HG03432 (cell line): ENCODE measurements at regions not wholly inside any gene's neighbourhood (a gene's known extent, or its start where the extent isn't known, plus 50 kb on each side); places are given as distances from the start of the nearest gene placed in this dataset.

ENCODE experiments used
- ATAC-seq: cut with Tn5 transposase; IDR thresholded peaks from one replicate; pipeline ENCODE4 v1.9.1; 2021; ENCODE audit warnings: mild to moderate bottlenecking, moderate library complexity; ENCODE audit not compliant: unreplicated experiment

DNA sequence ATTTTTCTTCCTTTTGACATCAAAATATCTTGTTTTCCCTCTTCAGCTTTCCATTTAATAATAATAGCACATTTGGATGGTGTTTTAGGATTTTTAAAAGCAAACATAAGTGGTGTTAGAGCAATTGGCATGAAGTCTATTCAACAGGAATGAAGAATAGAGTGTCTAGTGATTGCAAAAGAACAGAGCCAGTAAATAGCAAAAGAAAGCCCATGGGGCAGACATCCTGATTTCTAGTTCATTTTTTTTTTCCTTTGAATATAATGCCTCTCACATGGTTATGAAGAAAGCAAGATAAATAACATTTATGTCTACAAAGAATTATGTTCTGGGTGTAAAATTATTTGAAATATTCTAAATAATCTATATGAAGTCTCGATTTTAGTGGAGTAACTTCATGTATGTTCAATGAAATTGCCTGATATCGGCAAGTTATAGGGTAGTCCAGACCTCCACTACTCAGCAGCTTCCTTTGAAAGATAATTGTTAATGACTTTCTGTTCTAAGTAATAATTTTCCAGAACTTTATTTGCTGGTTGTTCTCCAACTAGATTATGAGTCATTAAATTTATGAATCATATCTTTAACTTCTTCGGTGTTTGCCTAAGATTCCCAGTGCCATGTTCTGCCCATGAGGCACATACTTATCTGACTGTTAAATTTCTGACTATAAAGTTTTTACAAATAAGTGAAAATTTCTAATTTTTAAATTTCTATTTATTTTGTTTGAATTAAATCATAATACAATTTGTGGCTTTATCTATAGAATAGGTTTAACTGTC is 587.9 kb downstream of the TLL1 start:
- no peak for ATAC-seq

DNA sequence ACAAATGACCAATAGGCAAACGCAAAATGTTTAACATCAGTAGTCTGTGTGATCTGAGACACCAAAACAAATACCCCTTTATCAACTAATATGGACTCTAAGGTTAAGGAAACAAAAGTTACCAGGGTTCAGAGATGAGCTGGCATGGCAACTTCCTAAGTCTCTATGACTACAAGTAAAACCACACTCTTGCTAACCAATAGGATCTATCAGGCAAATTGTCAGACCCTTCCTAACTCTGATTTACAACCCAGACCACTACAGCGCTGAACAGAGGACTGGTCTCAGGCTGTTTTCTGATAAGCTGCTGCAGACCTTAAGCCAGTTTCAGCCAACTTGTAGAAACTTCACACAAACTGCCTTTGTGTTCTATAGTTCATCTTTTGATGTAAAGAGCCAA is 608.0 kb downstream of the TLL1 start:
- peak; percentile 47 for ATAC-seq

DNA sequence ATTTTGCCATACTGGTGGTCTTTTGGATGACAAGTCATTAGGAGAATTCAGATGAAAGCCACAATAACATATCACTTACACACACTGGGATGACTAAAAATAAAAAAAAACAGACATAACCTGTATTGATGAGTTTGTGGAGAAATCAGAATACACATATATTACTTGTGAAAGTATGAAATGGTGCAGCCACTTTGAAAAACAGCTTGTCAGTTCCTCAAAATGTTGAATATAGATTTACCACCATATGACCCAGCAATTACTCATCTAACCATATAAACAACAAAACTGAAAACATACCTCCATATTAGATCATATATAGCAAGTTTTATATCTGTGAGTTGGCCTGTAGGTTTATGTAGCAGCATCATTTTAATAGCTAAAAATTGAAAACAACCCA is 608.7 kb downstream of the TLL1 start:
- peak; percentile 89 for ATAC-seq

DNA sequence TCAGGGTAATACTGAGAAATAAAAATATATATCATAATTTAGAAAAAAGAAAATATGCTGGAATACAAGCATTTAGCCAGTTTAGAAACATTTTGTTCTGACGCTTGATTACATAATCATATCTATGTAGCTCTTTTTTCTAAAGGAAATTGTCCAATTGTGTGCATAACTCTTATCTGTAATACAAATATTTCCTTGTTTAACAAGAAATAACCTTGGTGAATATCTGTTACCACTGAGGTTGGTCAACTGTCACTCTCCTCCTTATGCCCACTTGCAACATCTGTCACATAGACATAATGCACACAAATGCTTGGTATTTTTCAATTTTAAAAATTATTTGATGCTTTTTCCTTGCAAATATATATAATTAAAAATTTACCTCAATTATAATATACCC is 609.7 kb downstream of the TLL1 start:
- no peak for ATAC-seq

DNA sequence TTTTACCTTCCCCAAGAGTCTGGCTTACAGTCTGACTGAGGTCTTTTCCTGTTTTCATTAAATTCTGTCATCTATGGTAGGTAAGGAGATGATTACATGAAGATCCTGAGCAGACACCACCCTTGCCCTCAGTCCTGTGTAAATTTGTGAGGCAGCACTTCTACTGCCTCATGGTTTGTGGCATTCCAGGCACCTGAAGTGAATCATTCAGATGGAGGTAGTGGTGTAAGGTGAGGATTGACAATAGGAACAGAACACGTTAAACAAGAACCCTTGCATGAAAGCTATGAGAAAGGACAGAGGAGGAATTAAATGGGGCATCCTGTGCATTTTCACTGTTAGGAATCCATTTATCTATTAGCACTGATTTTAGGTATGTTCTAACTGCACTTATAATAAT is 618.6 kb downstream of the TLL1 start:
- ATAC-seq = no peak

DNA sequence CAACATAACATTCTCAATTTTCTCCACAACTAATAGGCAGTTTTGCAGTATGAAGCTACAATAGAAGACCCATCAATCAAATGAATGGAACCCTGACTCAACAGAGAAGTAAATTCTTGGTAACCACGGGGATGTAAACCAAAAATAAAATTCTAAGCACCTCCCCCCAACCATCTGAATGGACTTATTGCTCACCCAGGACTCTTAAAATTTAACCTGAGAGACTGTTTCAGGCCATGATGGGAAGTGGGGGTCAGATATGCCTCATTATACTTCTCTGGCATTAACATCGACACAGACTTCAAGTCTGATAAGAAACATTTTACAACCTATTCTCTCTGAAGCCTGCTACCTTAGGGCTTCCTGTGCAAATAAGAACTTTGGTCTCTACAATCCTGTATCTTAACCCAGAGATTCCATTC is 620.9 kb downstream of the TLL1 start:
- no peak for ATAC-seq

DNA sequence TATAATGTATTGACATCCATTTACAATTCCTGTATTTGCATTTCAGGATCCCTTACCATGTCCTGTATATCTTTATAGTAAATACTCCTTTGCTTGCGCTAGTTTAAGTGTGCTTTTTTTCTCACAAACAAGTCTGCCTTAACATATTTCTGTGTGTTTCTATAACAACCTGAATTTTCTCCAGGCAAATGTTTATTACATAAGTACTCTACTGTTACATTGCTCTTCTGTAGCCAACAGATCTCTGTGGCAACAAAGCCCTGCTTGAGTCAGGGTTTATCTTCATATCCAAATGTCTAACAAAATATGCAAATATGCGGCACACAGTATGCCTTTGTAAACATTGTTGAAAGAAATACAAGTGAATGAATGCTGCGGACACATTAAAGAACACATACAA is 625.5 kb downstream of the TLL1 start:
- ATAC-seq = no peak

DNA sequence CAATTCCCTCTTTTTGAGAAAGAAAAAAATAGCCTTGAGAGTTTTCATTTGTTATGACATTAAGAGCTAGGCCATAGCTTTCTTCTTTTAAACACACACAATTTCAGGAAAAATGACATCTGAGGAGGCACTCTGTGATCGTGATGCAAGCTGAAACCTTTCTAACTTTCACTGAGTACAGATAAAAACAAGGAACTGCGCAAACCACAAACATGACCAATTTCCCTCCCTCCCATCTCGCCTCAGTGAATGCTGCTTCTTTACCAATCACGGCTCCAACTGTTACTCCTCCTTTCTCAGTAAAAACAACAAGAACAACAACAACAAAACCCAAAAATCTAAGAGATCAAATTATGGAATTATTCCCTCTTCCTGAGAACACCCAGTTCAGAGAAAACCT is 626.8 kb downstream of the TLL1 start:
- peak; percentile 51 for ATAC-seq

DNA sequence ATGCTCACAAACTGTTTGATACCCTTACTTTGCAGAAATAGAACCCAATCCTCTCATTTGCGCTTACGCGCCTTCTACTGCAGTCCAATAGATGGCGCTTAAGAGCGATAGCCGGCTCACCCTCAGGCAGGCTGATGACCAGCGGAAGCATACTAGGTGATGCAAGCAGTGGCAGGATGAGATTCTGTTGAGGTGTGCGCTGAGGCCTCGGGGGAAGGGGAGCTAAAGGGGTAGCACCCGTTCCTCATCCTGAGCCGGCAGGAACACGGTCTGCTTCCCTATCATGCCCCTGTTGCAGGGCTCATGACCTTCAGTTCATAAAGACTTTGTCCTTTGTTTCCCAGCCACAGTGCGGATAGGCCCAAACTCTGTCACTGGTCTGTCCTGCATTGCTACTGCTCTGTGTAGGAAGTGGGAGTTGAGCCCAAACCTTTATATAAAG is 628.9 kb downstream of the TLL1 start:
- ATAC-seq = peak; percentile 51

DNA sequence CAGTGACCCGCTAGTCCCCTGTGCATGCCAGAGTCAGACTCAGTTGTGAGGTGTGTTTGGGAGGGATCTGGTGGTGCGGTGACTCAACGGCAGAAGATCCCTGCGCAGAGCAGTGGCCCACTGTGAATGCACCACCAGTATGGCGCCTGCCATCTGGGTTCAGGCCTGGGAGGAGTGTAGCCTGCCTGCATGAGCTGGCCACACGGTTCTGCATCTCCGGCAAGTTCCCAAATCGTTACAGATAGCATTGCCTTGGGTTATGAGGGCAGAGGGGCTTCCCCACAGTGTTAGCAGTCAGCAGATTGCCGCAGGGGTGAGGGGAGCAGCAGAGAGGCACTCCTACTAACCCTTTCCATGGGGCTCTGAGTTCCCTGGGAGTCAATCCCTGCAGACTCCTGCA is 629.6 kb downstream of the TLL1 start:
- ATAC-seq = no peak

DNA sequence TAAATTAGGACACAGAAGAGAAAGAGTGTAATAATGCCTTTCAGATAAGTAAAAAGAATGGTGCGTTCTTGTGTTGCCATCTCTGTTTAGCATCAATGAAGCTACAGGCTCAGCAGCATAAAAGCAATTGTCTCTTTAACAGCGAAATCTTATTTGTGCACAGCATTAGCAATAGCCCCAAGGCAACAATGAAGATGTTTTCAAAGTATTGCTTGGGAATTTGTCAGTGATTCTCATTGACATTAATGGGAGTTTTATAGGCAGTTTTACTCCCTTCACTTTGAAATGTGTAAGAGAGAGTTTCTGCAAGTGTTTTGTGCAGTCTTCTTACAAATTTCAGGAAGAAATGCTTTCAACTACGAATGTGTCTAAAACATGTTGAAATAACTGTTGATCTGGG is 633.0 kb downstream of the TLL1 start:
- ATAC-seq = no peak

DNA sequence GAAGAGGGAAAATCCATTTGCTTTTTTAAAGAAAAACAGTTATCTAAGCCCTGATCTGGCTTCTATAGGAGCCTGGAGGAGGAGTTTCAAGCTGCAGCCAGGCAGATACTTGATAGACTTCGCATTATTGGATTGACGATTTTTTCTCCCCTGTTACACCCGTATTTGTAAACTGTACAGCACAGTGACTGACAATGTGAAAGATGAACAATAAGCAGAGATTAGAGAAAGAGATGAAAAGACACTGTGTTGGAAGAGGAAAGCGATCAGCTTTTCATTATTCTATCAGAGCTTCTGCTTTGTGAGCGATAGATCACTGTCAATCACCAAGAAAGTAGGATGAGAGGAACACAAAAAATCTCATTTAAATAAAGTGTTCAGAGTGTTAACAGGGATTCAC is 639.2 kb downstream of the TLL1 start:
- no peak for ATAC-seq

DNA sequence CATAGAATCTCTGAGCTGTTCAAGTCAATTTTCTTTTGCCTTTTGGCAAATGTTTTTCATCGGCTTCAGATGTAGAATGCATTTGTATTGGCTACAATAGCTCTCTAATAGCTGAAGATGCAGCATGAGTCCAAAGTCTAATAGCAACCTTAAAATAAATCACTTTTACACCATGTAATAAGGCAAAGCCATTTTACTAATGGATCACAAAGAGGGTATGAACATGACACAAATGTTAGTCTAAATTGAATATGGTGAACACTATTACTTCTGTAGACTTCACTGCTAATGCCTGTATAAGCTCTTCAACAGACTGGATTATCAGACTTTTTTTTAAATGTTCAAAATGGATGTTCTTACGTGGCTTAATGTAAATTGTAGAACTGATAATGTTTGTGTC is 645.3 kb downstream of the TLL1 start:
- ATAC-seq = no peak

DNA sequence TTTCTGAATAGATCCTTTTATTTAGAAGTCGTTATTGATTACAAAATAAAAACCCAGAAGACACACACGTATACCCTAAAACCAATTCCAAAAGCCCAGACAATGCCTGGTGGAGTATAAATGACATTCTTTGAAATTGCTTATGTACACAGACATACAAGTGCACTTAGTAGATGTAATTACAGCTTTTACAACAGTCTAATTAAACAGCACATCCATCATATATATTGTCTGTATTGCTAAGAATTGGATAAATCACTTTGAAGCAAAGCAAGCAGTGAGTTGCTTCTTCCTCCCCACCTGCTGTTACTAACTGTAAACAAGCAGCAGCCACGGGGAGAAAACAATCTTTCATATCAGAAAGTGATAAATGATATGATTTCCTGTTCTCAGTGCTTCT is 645.7 kb downstream of the TLL1 start:
- no peak for ATAC-seq

DNA sequence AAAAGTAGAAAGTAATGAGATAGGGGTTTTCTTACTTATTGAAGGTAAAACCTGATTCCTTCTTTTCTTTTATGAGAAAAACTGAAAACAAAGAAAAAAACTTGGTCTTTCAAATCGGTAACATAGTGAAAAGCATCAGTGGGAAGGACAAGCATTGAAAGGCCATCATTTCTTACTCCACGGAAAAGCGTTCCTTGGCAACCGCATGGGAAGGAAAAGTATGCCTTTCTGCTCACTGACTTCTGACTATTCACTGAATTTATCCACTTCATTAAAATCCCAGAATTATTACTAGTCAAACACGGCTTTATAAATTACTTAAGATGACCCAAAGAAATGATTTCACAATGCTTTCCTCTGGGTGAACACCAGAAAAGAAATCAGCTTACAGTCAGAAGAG is 646.7 kb downstream of the TLL1 start:
- no peak for ATAC-seq

DNA sequence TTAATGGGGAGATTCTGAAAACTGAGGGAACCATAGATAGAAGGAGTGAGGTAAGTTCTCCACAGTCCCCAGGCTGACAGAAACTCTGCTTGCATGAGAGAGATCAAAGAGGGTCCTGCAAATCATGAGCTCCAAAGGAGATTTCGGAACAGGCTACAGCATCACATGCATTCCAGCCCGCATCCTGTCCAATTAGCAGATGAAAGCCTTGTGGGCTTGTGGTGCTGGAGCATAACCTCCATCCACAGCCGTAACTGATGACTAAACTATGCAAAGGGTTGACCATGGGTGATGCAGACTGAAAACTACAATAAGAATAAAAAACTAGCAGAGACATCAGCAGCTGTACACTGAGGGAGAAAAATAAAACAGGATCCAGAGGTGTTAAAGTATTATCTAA is 654.5 kb downstream of the TLL1 start:
- ATAC-seq = peak; percentile 76

DNA sequence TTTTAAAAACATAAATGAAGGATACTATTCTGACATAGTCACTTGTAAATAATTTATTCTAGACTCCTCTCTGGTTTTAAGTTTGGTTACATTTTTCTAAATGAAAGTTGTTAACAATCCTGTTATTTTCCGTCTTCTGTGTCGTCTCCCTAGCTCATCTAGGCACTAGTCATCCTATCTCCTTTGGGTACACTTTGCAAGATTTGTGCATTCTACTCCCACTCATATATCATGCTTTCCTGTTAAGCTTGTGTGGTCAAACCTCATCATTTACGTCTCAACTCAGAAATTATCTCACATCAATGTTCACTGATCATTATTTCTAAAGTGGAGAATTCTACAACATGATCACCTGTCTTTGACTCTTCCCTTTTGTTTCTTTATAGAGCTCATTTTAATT is 658.7 kb downstream of the TLL1 start:
- no peak for ATAC-seq

DNA sequence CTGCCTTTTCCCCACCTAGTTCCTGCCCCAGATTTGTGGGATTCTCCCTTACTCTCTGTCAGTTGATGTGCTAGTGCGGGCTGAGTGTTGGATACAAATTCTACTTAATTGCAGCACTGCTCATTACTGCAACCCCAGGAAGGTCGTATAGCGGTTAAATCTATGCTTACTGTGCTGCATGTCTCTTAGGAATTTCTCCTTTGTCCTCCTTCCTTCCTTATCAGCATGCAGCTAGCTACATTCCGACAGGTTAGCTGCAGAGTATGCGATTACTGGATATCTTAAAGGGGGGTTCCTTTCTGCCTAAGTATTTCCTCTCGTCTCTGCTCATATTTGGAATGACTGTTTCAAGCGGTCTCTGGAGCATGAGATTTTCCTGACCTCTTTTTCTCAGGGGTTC is 662.8 kb downstream of the TLL1 start:
- ATAC-seq = no peak

DNA sequence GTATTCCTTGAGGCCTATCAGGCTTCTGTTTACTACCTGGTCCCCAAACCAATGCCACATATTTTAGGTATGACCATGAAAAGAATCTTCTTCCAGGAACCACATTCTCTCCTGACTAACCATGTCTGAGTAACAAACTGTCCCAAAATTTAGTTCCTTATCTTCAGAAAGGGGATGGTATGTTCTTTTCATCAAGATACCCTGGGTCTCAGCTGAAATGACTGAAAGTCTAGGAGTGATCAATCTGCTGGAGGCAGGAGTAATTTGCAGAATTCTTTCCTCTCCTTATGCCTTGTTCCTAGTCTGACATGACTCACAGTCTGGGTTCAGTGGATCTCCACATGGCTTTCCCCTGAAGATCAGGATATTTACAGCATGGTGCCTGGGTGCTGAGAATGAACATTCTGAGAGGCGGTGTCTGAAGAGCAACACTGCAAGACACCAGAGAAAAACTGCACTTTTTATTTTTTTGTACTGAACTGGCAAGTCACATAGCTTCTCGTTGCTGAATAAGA is 665.5 kb downstream of the TLL1 start:
- no peak for ATAC-seq

DNA sequence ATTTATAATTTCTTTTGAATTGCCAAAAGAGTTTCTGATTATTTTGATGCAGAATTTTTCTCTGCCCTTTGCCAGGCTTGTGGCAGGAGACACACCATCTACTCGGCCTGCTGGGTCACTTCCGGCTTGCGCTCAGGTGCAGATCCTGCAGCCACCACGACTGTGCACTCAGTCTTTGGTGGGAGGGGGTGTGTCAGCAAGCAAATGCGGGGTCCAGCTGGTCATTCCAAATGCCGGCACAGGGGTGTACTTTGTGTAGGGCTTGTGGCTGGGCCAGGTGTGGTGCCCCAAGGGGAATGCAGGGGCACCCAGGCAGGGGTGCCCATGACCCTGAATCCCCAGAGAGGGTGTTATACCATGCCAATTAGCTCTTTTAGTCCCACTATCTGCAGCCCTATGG is 673.0 kb downstream of the TLL1 start:
- no peak for ATAC-seq

DNA sequence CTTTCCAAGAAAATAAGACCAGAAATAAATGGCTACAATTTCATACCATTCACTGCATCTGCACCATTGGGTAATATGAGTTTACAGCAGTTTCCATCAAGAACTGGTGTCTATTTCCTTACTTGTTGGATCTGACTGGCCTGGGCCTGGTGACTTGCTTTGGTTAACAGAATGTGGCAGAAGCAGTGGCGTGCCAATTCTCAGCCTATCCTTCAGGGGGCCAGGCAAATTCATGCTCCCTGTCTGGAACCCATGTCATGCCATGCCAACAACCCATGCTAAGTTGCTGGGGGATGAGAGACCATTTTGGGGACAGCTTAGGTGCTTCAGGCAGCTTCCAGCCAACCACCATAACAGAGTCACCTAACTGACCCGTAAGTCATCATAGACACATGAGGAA is 656.7 kb downstream of the SPOCK3 start:
- ATAC-seq = no peak

DNA sequence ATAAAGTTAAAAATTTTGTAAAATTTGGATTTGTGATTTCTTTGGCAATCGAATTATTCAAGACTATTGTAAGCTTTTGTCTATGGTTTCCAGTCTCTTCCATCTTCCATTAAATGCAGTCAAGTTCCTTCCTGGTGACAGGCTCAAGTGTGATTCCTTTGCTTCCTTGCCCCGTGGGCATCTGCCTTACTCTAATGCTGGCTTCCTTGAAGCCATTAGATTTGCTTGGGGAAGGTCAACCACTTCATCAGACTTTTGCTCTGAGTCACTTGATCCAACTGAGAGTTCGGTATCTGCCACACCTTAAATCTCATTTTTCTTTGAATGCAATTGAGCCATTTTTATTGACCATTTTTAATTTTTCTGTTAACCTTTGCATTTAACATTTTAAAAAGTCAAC is 648.8 kb downstream of the SPOCK3 start:
- ATAC-seq = no peak

DNA sequence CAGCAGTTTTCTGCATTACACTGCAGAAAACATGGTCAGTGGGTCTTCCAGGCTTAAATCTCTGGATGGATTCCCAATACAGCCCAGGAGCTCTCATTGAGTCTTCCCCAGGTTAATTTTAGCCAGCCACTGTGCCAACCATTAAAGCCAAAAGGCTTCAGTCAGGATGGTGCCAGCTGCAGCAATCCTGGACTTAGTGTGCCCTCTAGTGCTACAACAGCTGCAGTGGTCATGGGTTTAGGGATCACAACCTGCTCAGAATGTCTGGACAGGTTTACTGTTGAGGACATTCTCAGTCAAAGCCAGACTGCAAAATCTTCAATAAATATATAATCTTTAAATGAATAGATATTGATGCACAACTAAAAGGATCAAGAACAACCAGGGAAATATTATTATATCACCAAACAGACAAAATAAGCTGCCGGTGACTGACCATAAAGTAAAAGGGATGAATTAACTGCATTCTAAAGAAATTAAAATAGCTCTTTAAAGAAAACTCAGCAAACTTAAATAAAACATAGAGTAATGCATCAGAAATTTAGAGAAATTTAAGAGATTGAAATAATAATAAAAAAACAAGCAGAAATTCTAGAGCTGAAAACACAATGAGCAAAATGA is 639.9 kb downstream of the SPOCK3 start:
- peak; percentile 89 for ATAC-seq
